MM.1S (cell line): ENCODE measurements at regions not wholly inside any gene's neighbourhood (a gene's known extent, or its start where the extent isn't known, plus 50 kb on each side); places are given as distances from the start of the nearest gene placed in this dataset.

Source experiments
- DNase-seq: peaks from one replicate; pipeline ENCODE4 v3.0.0-alpha.2; 2015
- H2AFZ ChIP-seq: fragments of 300-600 bp; sonication (generic); 2 replicates; pipeline ENCODE4 v1.6.0; 2016; ENCODE audit warnings: antibody characterized with exemption, low read length
- H3F3A ChIP-seq: fragments of 300-600 bp; sonication (generic); 2 replicates; pipeline ENCODE4 v1.6.1; 2016; ENCODE audit warnings: mild to moderate bottlenecking, antibody characterized with exemption, low read length, moderate library complexity, mixed read lengths; ENCODE audit not compliant: insufficient read depth
- H3K27ac ChIP-seq: fragments of 300-600 bp; sonication (generic); 2 replicates; pipeline ENCODE4 v1.5.1; 2016; ENCODE audit warnings: mild to moderate bottlenecking, low read length
- H3K27me3 ChIP-seq: fragments of 300-600 bp; sonication (generic); replicated peaks from 2 replicates; pipeline ENCODE4 v1.6.0; 2016; ENCODE audit warnings: low read length; ENCODE audit not compliant: insufficient read depth
- H3K36me3 ChIP-seq: fragments of 300-600 bp; sonication (generic); replicated peaks from 2 replicates; pipeline ENCODE4 v1.6.1; 2016; ENCODE audit warnings: mild to moderate bottlenecking, low read length, mixed read lengths; ENCODE audit not compliant: insufficient read depth
- H3K4me1 ChIP-seq: fragments of 300-600 bp; sonication (generic); 2 replicates; pipeline ENCODE4 v1.6.1; 2016; ENCODE audit warnings: low read length, mixed read lengths
- H3K4me2 ChIP-seq: fragments of 300-600 bp; sonication (generic); 2 replicates; pipeline ENCODE4 v1.6.0; 2016; ENCODE audit warnings: low read depth, low read length
- H3K4me3 ChIP-seq: fragments of 300-600 bp; sonication (generic); 2 replicates; pipeline ENCODE4 v1.5.1; 2016; ENCODE audit warnings: low read length, mixed read lengths
- H3K79me2 ChIP-seq: fragments of 300-600 bp; sonication (generic); 2 replicates; pipeline ENCODE4 v1.6.1; 2016; ENCODE audit warnings: mixed run types, low read length, mixed read lengths
- H3K9ac ChIP-seq: fragments of 300-600 bp; sonication (generic); 2 replicates; pipeline ENCODE4 v1.6.1; 2016; ENCODE audit warnings: low read length, mixed read lengths
- H3K9me2 ChIP-seq: fragments of 300-600 bp; sonication (generic); replicated peaks from 2 replicates; pipeline ENCODE4 v1.6.1; 2016; ENCODE audit warnings: mild to moderate bottlenecking, low read length, mixed read lengths; ENCODE audit not compliant: insufficient read depth
- H3K9me3 ChIP-seq: fragments of 300-600 bp; sonication (generic); replicated peaks from 2 replicates; pipeline ENCODE4 v1.6.1; 2016; ENCODE audit warnings: mild to moderate bottlenecking, low read length, mixed read lengths; ENCODE audit not compliant: insufficient read depth
- H4K20me1 ChIP-seq: fragments of 300-600 bp; sonication (generic); 2 replicates; pipeline ENCODE4 v1.6.1; 2016; ENCODE audit warnings: mild to moderate bottlenecking, low read length, moderate library complexity, mixed read lengths; ENCODE audit not compliant: insufficient read depth
- EZH2 ChIP-seq: fragments of 300-600 bp; sonication (generic); optimal IDR thresholded peaks from 2 replicates; pipeline ENCODE3; 2017; ENCODE audit warnings: low read depth, mild to moderate bottlenecking, antibody characterized with exemption, low read length, mixed read lengths
- EZH2phosphoT487 ChIP-seq: fragments of 300-600 bp; sonication (generic); IDR thresholded peaks from 2 replicates; pipeline ENCODE4 v1.6.1; 2018; ENCODE audit warnings: antibody characterized with exemption, low read length
- TF ChIP-seq, protein P1 (sequence below): fragments of 300-600 bp; sonication (generic); IDR thresholded peaks from 2 replicates; pipeline ENCODE4 v1.5.1; 2016; ENCODE audit warnings: antibody characterized with exemption, low read length, mixed read lengths

DNA sequence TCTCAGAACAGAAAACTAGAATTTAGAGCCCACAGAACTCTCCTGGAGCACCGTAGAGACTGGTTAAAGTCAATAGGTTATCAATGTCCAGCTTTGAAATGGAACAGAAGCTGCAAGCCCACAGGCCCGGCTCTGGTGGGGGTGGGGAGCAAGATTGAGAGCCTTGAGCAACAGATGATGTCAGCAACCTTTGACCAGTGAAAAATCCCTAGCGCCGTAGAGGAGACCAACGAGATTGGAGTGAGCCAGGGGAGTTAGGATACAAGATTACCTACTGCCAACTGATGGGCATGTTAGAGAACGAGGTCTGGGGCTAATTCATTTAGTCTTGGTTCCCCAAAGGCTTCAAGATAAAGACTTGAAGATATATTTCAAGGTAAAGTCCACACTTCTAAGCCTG is 345.5 kb upstream of the LMCD1 start:
- TF ChIP-seq, protein P1, sequence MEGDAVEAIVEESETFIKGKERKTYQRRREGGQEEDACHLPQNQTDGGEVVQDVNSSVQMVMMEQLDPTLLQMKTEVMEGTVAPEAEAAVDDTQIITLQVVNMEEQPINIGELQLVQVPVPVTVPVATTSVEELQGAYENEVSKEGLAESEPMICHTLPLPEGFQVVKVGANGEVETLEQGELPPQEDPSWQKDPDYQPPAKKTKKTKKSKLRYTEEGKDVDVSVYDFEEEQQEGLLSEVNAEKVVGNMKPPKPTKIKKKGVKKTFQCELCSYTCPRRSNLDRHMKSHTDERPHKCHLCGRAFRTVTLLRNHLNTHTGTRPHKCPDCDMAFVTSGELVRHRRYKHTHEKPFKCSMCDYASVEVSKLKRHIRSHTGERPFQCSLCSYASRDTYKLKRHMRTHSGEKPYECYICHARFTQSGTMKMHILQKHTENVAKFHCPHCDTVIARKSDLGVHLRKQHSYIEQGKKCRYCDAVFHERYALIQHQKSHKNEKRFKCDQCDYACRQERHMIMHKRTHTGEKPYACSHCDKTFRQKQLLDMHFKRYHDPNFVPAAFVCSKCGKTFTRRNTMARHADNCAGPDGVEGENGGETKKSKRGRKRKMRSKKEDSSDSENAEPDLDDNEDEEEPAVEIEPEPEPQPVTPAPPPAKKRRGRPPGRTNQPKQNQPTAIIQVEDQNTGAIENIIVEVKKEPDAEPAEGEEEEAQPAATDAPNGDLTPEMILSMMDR = no peak
- no peak for TF ChIP-seq EZH2
- H4K20me1 ChIP-seq = no peaks in the 10 kb centered on the region
- H3K4me1 ChIP-seq = no peaks in the 10 kb centered on the region
- no peaks in the 10 kb centered on the region for H3K36me3 ChIP-seq
- H3K9ac ChIP-seq = no peak overlapping the region
- no peak overlapping the region for H3K4me2 ChIP-seq
- no peaks in the 10 kb centered on the region for H3K79me2 ChIP-seq
- H3F3A ChIP-seq = no peaks in the 10 kb centered on the region
- no peaks in the 10 kb centered on the region for H3K9me3 ChIP-seq
- no peak overlapping the region for H3K4me3 ChIP-seq
- H3K27ac ChIP-seq = no peak overlapping the region
- H3K9me2 ChIP-seq = no peaks in the 10 kb centered on the region
- H3K27me3 ChIP-seq = no peaks in the 10 kb centered on the region
- H2AFZ ChIP-seq = no peak overlapping the region
- DNase-seq = no peak

DNA sequence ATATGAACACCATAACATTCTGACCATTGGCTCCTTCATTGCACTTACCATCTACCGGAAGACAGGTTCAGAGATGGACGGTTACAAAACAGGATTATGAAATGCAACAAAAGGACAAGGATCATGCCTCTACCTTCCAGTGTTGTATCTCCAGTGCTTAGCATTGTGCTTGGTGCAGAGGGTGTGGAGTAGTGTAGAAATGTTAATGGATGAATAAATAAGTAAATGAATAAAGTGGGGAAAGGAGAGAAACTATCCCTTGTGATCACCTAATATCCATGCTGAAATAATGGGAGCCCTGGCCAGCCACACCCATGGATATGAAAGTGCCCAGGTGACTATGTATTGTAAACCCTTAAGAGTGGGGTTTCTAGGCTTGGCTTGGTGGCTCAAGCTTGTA is 344.8 kb upstream of the LMCD1 start:
- Histone ChIP-seq H3K9me2 (no peaks in the 10 kb centered on the region), H3K4me1 (no peaks in the 10 kb centered on the region), H3F3A (no peaks in the 10 kb centered on the region), H3K79me2 (no peaks in the 10 kb centered on the region), H2AFZ (no peak overlapping the region), H3K4me2 (no peak overlapping the region), H4K20me1 (no peaks in the 10 kb centered on the region), H3K27me3 (no peaks in the 10 kb centered on the region), H3K9ac (no peak overlapping the region), H3K27ac (no peak overlapping the region), H3K4me3 (no peak overlapping the region), H3K36me3 (no peaks in the 10 kb centered on the region), H3K9me3 (no peaks in the 10 kb centered on the region)
- no peak for DNase-seq
- no peak for TF ChIP-seq EZH2phosphoT487
- TF ChIP-seq EZH2 = no peak
- TF ChIP-seq, protein P1 = no peak

DNA sequence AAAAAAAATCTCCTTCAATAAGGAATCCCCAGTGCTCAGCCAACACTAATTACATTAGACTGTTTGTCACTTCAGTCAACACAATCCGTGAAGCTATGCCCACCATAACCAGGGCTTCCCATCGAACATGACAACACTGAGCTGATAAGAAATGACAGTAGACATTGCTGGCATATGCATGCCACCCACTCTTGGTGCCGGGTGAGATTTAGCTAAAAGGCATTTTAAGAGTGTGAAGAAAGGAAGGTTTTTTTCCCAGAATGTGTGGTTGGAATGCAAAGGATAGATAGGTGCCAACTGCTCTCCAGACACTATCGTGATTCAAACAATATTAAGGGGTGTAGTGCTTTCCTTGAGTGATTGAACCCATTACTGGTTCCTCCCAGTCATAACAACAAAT is 344.0 kb upstream of the LMCD1 start:
- Histone ChIP-seq H2AFZ (no peak overlapping the region), H3K4me2 (no peak overlapping the region), H3K4me3 (no peak overlapping the region), H3F3A (no peaks in the 10 kb centered on the region), H3K4me1 (no peaks in the 10 kb centered on the region), H3K9me2 (no peaks in the 10 kb centered on the region), H3K9ac (no peak overlapping the region), H3K27ac (no peak overlapping the region), H4K20me1 (no peaks in the 10 kb centered on the region), H3K9me3 (no peaks in the 10 kb centered on the region), H3K36me3 (no peaks in the 10 kb centered on the region), H3K79me2 (no peaks in the 10 kb centered on the region), H3K27me3 (no peaks in the 10 kb centered on the region)
- TF ChIP-seq, protein P1 = no peak
- no peak for TF ChIP-seq EZH2
- DNase-seq = no peak

DNA sequence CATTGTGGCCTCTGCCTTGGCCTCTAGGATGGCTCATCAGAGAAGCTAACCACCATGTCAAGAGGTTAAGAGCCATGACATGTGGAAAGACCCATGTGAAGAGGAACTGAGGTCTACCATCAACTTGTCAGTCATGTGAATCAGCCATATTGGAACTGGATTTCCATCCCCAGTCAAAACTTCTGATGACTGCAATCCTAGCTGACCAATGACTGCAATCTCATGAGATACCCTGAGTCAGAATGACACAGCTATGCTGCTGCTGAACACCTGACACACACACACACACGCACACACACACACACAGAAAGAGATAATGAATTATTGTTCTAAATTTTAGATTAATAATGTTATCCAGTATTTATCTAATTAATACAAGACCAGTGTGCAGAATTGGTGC is 337.5 kb upstream of the LMCD1 start:
- Histone ChIP-seq H4K20me1 (no peaks in the 10 kb centered on the region), H3K4me2 (no peak overlapping the region), H3K4me3 (no peak overlapping the region), H3K4me1 (no peaks in the 10 kb centered on the region), H3K9ac (no peak overlapping the region), H3K36me3 (no peaks in the 10 kb centered on the region), H3K27ac (no peak overlapping the region), H3K9me3 (no peaks in the 10 kb centered on the region), H3K9me2 (no peaks in the 10 kb centered on the region), H3F3A (no peaks in the 10 kb centered on the region), H2AFZ (no peak overlapping the region), H3K79me2 (no peaks in the 10 kb centered on the region), H3K27me3 (no peaks in the 10 kb centered on the region)
- no peak for DNase-seq
- TF ChIP-seq, protein P1 = no peak
- TF ChIP-seq EZH2phosphoT487 (no peak), EZH2 (no peak)
